T-helper 1 cell (primary cell): ENCODE measurements at regions not wholly inside any gene's neighbourhood (a gene's known extent, or its start where the extent isn't known, plus 50 kb on each side); places are given as distances from the start of the nearest gene placed in this dataset.

Experiments
- DNase-seq, 5 donors: peaks; one replicate each; pipeline ENCODE4 v3.0.0-alpha.2; 2012 to 2020

- DNase-seq, result no peak
Measured at GRCh38 chr14:27006570-27006969, 408.7 kb upstream of the NOVA1 start.

GRCh38 chr14:27008187-27008586, 410.4 kb upstream of the NOVA1 start:
- no peak for DNase-seq

- no peak for DNase-seq
Measured at GRCh38 chr14:27012641-27013040, 414.8 kb upstream of the NOVA1 start.

- no peak for DNase-seq
Measured at GRCh38 chr14:27013678-27014077, 415.8 kb upstream of the NOVA1 start.

- no peak for DNase-seq
Measured at GRCh38 chr14:27015065-27015464, 417.2 kb upstream of the NOVA1 start.

GRCh38 chr14:27025648-27026047, 427.8 kb upstream of the NOVA1 start:
- DNase-seq, result no peak

GRCh38 chr14:27026097-27026496, 428.3 kb upstream of the NOVA1 start:
- DNase-seq, result no peak

GRCh38 chr14:27040552-27040951, 442.7 kb upstream of the NOVA1 start:
- DNase-seq, result no peak

- DNase-seq, result no peak
Measured at GRCh38 chr14:27049701-27050100, 451.9 kb upstream of the NOVA1 start.

GRCh38 chr14:27050208-27050607, 452.4 kb upstream of the NOVA1 start:
- no peak for DNase-seq

GRCh38 chr14:27056586-27056985, 458.8 kb upstream of the NOVA1 start:
- DNase-seq, result no peak

GRCh38 chr14:27061299-27061698, 463.5 kb upstream of the NOVA1 start:
- no peak for DNase-seq

- no peak for DNase-seq
Measured at GRCh38 chr14:27063959-27064358, 466.1 kb upstream of the NOVA1 start.

GRCh38 chr14:27065886-27066285, 468.1 kb upstream of the NOVA1 start:
- no peak for DNase-seq

- DNase-seq, result no peak
Measured at GRCh38 chr14:27067961-27068360, 470.1 kb upstream of the NOVA1 start.

- no peak for DNase-seq
Measured at GRCh38 chr14:27072589-27072988, 474.8 kb upstream of the NOVA1 start.

GRCh38 chr14:27075503-27075902, 477.7 kb upstream of the NOVA1 start:
- no peak for DNase-seq

- DNase-seq, result no peak
Measured at GRCh38 chr14:27077214-27077613, 479.4 kb upstream of the NOVA1 start.

GRCh38 chr14:27077710-27078109, 479.9 kb upstream of the NOVA1 start:
- DNase-seq, result no peak

GRCh38 chr14:27078191-27078590, 480.4 kb upstream of the NOVA1 start:
- DNase-seq, result no peak

- DNase-seq, result no peak
Measured at GRCh38 chr14:27079716-27080115, 481.9 kb upstream of the NOVA1 start.

GRCh38 chr14:27085500-27085899, 487.7 kb upstream of the NOVA1 start:
- DNase-seq, result no peak

GRCh38 chr14:27090716-27091115, 492.9 kb upstream of the NOVA1 start:
- DNase-seq, result no peak

GRCh38 chr14:27091973-27092372, 494.1 kb upstream of the NOVA1 start:
- no peak for DNase-seq

- DNase-seq, result no peak
Measured at GRCh38 chr14:27096091-27096490, 498.3 kb upstream of the NOVA1 start.

GRCh38 chr14:27098451-27098850, 500.6 kb upstream of the NOVA1 start:
- DNase-seq, result no peak
